ENCODE measurements at regions not wholly inside any gene's neighbourhood (a gene's known extent, or its start where the extent isn't known, plus 50 kb on each side); places are given as distances from the start of the nearest gene placed in this dataset.
"Not testable (repeated sequence)": the region's sequence is repeated elsewhere in the genome, so short reads cannot be mapped to it uniquely, and the experiment has no call there.

DNA sequence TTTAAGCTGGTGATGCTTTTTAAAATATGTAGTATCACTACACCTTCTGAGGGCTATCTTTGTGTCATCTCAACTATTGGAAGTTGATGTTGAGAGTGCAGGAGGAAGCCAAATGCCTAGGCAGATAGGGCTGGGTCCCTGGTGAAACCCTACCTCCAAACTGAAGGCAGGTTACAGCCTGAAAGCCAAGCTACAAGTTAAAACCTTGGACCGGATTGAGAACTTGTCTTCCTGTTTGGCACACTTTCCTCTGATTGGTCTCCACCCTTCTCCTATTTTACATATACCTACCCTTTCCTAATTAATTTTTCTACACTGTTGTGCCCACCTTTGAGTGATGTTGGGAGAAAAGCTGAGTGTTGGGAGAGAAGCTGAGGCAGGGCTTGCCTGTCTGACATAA lies 287.8 kb upstream of the CNTN5 start (continued):
- TF ChIP-seq, protein P1, sequence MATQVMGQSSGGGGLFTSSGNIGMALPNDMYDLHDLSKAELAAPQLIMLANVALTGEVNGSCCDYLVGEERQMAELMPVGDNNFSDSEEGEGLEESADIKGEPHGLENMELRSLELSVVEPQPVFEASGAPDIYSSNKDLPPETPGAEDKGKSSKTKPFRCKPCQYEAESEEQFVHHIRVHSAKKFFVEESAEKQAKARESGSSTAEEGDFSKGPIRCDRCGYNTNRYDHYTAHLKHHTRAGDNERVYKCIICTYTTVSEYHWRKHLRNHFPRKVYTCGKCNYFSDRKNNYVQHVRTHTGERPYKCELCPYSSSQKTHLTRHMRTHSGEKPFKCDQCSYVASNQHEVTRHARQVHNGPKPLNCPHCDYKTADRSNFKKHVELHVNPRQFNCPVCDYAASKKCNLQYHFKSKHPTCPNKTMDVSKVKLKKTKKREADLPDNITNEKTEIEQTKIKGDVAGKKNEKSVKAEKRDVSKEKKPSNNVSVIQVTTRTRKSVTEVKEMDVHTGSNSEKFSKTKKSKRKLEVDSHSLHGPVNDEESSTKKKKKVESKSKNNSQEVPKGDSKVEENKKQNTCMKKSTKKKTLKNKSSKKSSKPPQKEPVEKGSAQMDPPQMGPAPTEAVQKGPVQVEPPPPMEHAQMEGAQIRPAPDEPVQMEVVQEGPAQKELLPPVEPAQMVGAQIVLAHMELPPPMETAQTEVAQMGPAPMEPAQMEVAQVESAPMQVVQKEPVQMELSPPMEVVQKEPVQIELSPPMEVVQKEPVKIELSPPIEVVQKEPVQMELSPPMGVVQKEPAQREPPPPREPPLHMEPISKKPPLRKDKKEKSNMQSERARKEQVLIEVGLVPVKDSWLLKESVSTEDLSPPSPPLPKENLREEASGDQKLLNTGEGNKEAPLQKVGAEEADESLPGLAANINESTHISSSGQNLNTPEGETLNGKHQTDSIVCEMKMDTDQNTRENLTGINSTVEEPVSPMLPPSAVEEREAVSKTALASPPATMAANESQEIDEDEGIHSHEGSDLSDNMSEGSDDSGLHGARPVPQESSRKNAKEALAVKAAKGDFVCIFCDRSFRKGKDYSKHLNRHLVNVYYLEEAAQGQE (IDR thresholded peaks at IDR 0.05), result no peak

DNA sequence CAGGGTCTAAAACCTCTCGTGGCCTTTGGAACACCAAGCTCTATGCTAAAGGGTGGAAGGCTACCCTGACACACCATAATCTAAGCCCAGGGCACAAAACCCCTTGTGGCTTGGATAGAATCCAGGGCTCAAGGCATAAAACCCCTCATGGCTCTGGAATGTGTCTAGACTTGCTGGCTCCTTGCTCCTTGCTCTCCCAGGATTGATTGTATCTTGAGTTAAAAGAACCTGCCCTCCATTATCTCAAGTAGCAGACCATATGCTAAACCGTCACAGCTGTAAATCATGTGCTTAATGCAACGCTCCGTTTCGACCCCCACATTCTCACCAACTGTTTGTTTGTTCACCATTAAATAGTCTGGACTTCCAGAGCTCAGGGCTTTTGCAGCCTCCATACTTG lies 287.4 kb upstream of the CNTN5 start:
- not testable (repeated sequence) for H3K9ac ChIP-seq (ENCODE audit: low read depth in 1 of 2, low read length in 2 of 2); DNase-seq (ENCODE audit: low spot score); H3K27ac ChIP-seq (ENCODE audit: low read depth in 1 of 2, low read length in 2 of 2); H3K4me1 ChIP-seq (ENCODE audit: control insufficient read depth in 4 of 4, insufficient read depth in 4 of 4, low read length in 3 of 4); H3K27me3 ChIP-seq (ENCODE audit: control insufficient read depth in 4 of 4, insufficient read depth in 4 of 4, low read length in 3 of 4); H3K4me3 ChIP-seq (ENCODE audit: low read depth in 1 of 3, low read length in 3 of 3); H3K9me3 ChIP-seq (ENCODE audit: control insufficient read depth in 4 of 4, low read length in 3 of 4); H3K36me3 ChIP-seq (ENCODE audit: control insufficient read depth in 4 of 4, insufficient read depth in 3 of 4, low read depth in 1 of 4, low read length in 3 of 4)
- WGBS, result 62% methylated on average over 5 of the region's 5 CpGs

DNA sequence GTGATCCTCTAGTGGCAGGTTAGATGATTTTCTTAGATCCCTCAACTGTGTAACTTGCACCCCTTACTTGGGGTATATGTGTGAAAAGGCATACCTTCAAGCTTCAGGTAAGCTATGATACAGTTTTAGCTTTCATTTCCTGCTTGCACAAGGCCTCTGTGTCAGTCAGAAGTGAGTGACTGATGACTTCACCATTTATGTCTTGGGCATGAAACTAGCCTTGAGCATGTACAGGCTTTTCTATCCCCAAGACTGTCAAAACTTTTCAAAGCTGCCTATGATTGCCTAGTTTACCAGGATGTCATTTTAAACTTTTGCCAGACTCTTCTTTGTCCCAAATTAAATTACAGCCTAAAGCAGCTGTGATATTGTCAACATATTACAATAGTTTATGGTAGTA lies 286.1 kb upstream of the CNTN5 start:
- no peak for DNase-seq (ENCODE audit: low spot score)
- TF ChIP-seq RXRA (IDR thresholded peaks at IDR 0.05) (no peak), NR2F2 (IDR thresholded peaks at IDR 0.05) (no peak), TAF1 (conservative IDR thresholded peaks at IDR 0.05) (no peak), HNF4A (conservative IDR thresholded peaks at IDR 0.05) (no peak), EGR1 (IDR thresholded peaks at IDR 0.05; ENCODE audit: low read depth in 2 of 2) (no peak), FOXA1 (IDR thresholded peaks at IDR 0.05) (no peak), GABPA (IDR thresholded peaks at IDR 0.05 in 1 of 2, conservative IDR thresholded peaks at IDR 0.05 in 1 of 2) (no peak), SP1 (IDR thresholded peaks at IDR 0.05) (no peak), RAD21 (IDR thresholded peaks at IDR 0.05) (no peak), YY1 (IDR thresholded peaks at IDR 0.05) (no peak), JUND (IDR thresholded peaks at IDR 0.05) (no peak)
- TF ChIP-seq, protein P2, sequence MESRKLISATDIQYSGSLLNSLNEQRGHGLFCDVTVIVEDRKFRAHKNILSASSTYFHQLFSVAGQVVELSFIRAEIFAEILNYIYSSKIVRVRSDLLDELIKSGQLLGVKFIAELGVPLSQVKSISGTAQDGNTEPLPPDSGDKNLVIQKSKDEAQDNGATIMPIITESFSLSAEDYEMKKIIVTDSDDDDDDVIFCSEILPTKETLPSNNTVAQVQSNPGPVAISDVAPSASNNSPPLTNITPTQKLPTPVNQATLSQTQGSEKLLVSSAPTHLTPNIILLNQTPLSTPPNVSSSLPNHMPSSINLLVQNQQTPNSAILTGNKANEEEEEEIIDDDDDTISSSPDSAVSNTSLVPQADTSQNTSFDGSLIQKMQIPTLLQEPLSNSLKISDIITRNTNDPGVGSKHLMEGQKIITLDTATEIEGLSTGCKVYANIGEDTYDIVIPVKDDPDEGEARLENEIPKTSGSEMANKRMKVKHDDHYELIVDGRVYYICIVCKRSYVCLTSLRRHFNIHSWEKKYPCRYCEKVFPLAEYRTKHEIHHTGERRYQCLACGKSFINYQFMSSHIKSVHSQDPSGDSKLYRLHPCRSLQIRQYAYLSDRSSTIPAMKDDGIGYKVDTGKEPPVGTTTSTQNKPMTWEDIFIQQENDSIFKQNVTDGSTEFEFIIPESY (IDR thresholded peaks at IDR 0.05), result no peak
- TF ChIP-seq, protein P1 (IDR thresholded peaks at IDR 0.05), result no peak
- TF ChIP-seq, protein P3, sequence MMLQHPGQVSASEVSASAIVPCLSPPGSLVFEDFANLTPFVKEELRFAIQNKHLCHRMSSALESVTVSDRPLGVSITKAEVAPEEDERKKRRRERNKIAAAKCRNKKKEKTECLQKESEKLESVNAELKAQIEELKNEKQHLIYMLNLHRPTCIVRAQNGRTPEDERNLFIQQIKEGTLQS (IDR thresholded peaks at IDR 0.05), result no peak
- TF ChIP-seq, protein P4, sequence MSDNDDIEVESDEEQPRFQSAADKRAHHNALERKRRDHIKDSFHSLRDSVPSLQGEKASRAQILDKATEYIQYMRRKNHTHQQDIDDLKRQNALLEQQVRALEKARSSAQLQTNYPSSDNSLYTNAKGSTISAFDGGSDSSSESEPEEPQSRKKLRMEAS (IDR thresholded peaks at IDR 0.05), result no peak
- no peak overlapping the region for H3K9ac ChIP-seq (ENCODE audit: low read depth in 1 of 2, low read length in 2 of 2)

More for the DNA sequence above, 286.1 kb upstream of the CNTN5 start:
- Histone ChIP-seq H3K9me3 (ENCODE audit: control insufficient read depth in 4 of 4, low read length in 3 of 4) (no peaks in the 10 kb centered on the region), H3K27ac (ENCODE audit: low read depth in 1 of 2, low read length in 2 of 2) (no peak overlapping the region), H3K36me3 (ENCODE audit: control insufficient read depth in 4 of 4, insufficient read depth in 3 of 4, low read depth in 1 of 4, low read length in 3 of 4) (no peaks in the 10 kb centered on the region), H3K27me3 (ENCODE audit: control insufficient read depth in 4 of 4, insufficient read depth in 4 of 4, low read length in 3 of 4) (no peaks in the 10 kb centered on the region), H3K4me1 (ENCODE audit: control insufficient read depth in 4 of 4, insufficient read depth in 4 of 4, low read length in 3 of 4) (no peaks in the 10 kb centered on the region), H3K4me3 (ENCODE audit: low read depth in 1 of 3, low read length in 3 of 3) (no peak overlapping the region)
